ENCODE measurements at regions not wholly inside any gene's neighbourhood (a gene's known extent, or its start where the extent isn't known, plus 50 kb on each side); places are given as distances from the start of the nearest gene placed in this dataset.
A peak's percentile ranks its signal among the peaks of the same experiment; 100 is the strongest.
"Not testable (repeated sequence)": the region's sequence is repeated elsewhere in the genome, so short reads cannot be mapped to it uniquely, and the experiment has no call there.

DNA sequence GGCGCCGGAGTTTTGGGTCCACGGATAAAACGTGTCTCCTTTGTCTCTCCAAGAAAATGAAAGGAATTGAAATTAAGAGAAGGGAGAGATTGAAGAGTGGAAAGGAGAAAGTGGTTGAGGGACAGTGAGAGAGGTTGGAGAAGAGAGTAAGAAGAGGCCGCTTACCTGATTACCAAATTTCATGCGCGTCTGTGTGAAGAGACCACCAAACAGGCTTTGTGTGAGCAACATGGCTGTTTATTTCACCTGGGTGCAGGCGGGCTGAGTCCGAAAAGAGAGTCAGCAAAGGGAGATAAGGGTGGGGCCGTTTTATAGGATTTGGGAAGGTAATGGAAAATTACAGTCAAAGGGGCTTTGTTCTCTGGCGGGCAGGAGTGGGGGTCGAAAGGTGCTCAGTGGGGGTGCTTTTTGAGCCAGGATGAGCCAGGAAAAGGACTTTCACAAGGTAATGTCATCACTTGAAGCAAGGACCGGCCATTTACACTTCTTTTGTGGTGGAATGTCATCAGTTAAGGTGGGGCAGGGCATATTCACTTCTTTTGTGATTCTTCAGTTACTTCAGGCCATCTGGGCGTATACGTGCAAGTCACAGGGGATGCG lies 113.0 kb upstream of the CDH11 start:
- peak overlapping the region; percentile 67 to 89 (median 70) for H3K4me3 ChIP-seq (ENCODE audit: extremely low read depth in 1 of 4, insufficient read depth in 2 of 4, low read depth in 3 of 4, low read length in 4 of 4)
- TF ChIP-seq POLR2AphosphoS5 (IDR thresholded peaks at IDR 0.05; ENCODE audit: low read depth, low read length) (peak; percentile 26; the same call in 1 of the 2 replicates), TBP (IDR thresholded peaks at IDR 0.05; ENCODE audit: low read depth, low read length) (peak; percentile 67), YY1 (IDR thresholded peaks at IDR 0.05; ENCODE audit: low read depth, low read length) (0 out of 2 replicates have a peak, but pooled peaks have one; percentile 17), SIN3A (conservative IDR thresholded peaks at IDR 0.05 in 1 of 2, IDR thresholded peaks at IDR 0.05 in 1 of 2; ENCODE audit: low read depth in 1 of 2, low read length in 2 of 2) (peak in 1 of 2 experiments; percentile 42; a peak in 1 of 4 replicates), TAF1 (IDR thresholded peaks at IDR 0.05; ENCODE audit: low read depth, low read length) (peak; percentile 55; the same call in 1 of the 2 replicates), POLR2A (IDR thresholded peaks at IDR 0.05; ENCODE audit: control extremely low read depth in 1 of 2, low read depth in 2 of 2, low read length in 2 of 2) (peak in 1 of 2 experiments; percentile 78; a peak in 2 of 3 replicates)
- peaks cover 7 to 12% (median 9%) of the 10 kb centered on the region in 4 experiments; a peak in 6 of 7 replicates for H3K4me1 ChIP-seq (replicated peaks in 1 of 4; ENCODE audit: control insufficient read depth in 3 of 4, insufficient read depth in 4 of 4, low read length in 3 of 4)
- peaks cover 0 to 33% of the 10 kb centered on the region in 2 experiments; a peak in 2 of 4 replicates for H3K79me2 ChIP-seq (ENCODE audit: control insufficient read depth in 1 of 2, insufficient read depth in 2 of 2, low read length in 2 of 2)
- FAIRE-seq; H2BK20ac ChIP-seq (ENCODE audit: low read length); H3K23me2 ChIP-seq (ENCODE audit: low read depth, low read length); H2AFZ ChIP-seq (ENCODE audit: low read length); H4K20me1 ChIP-seq (replicated peaks in 1 of 2; ENCODE audit: control insufficient read depth in 1 of 2, insufficient read depth in 2 of 2, low read length in 2 of 2); H3K56ac ChIP-seq (replicated peaks; ENCODE audit: insufficient read length, low read depth, low read length); H2BK15ac ChIP-seq (ENCODE audit: low read length); H3K14ac ChIP-seq (ENCODE audit: insufficient read length); H2BK120ac ChIP-seq (replicated peaks; ENCODE audit: low read depth, low read length); H2BK12ac ChIP-seq (ENCODE audit: low read depth, low read length); H3K9me3 ChIP-seq (ENCODE audit: insufficient read depth in 2 of 2, low read depth in 1 of 2, low read length in 1 of 2); DNase-seq (ENCODE audit: low read depth in 1 of 2, low spot score in 2 of 2); CTCF ChIA-PET (ENCODE audit: partially characterized antibody); H2AK5ac ChIP-seq (ENCODE audit: low read depth, low read length); H3K79me1 ChIP-seq (ENCODE audit: low read depth, low read length); H3K36me3 ChIP-seq (ENCODE audit: control insufficient read depth in 2 of 4, insufficient read depth in 4 of 4, low read length in 3 of 4); H3K4ac ChIP-seq (replicated peaks; ENCODE audit: insufficient read length, low read depth, low read length); H4K8ac ChIP-seq (ENCODE audit: extremely low read depth, insufficient read depth, low read length); H4K91ac ChIP-seq (replicated peaks; ENCODE audit: insufficient read length, low read length); H3K23ac ChIP-seq (ENCODE audit: insufficient read length); H3K27me3 ChIP-seq (replicated peaks in 1 of 4; ENCODE audit: control insufficient read depth in 3 of 4, extremely low read depth in 1 of 4, insufficient read depth in 3 of 4, low read length in 3 of 4): not testable (repeated sequence)
- H3K27ac ChIP-seq (ENCODE audit: low read depth, low read length): peak overlapping the region; percentile 88; the same call in 1 of the 2 replicates
- WGBS, 2 experiments (ENCODE audit: extremely low coverage in 1 of 2, insufficient coverage in 1 of 2, insufficient read length in 1 of 2, insufficient replicate concordance in 2 of 2, low coverage in 1 of 2, low lambda C conversion rate in 2 of 2, missing lambda C conversion rate in 1 of 2): 2% methylated on average over 16 of the region's 16 CpGs; no CpG with 5 or more reads in 1 of the 2 experiments
- peak overlapping the region; percentile 29 for H4K5ac ChIP-seq (ENCODE audit: insufficient read length, low read depth, low read length)
- peak overlapping the region; percentile 100; the same call in 1 of the 2 replicates for H2BK5ac ChIP-seq (ENCODE audit: low read depth, low read length)
- H3K18ac ChIP-seq (ENCODE audit: extremely low read depth, low read length): peak overlapping the region; percentile 83
- peak overlapping the region; percentile 59 to 76 for H3K4me2 ChIP-seq (ENCODE audit: insufficient read depth in 1 of 2, low read depth in 2 of 2, low read length in 2 of 2)
- POLR2A ChIA-PET (ENCODE audit: partially characterized antibody): interaction anchor here (1.1 to 3.6 kb wide), 4 partner anchors 10 to 245 kb away, joined by 3 to 40 read pairs (median 10); no protein-coding TSS in a partner anchor
- peak overlapping the region; percentile 77 to 88 (median 82) for H3K9ac ChIP-seq (replicated peaks in 1 of 4; ENCODE audit: extremely low read depth in 1 of 4, low read depth in 3 of 4, low read length in 3 of 4)

Measured in H1 (cell line).